B cell (primary cell): ENCODE measurements at regions not wholly inside any gene's neighbourhood (a gene's known extent, or its start where the extent isn't known, plus 50 kb on each side); places are given as distances from the start of the nearest gene placed in this dataset.

ENCODE experiments used
- CTCF ChIP-seq: fragments of 200-600 bp; IDR thresholded peaks from one replicate; pipeline ENCODE4 v1.8.0; 2022; ENCODE audit warnings: antibody characterized with exemption, mild to moderate bottlenecking
- EZH2 ChIP-seq: IDR thresholded peaks from 2 replicates; pipeline ENCODE4 v1.6.1; 2012; ENCODE audit warnings: borderline replicate concordance, low read depth, mild to moderate bottlenecking, moderate library complexity, low read length; ENCODE audit not compliant: insufficient read depth, poor library complexity, severe bottlenecking

GRCh38 chr14:26132061-26132645, 465.7 kb downstream of the NOVA1 start:
- no peak for TF ChIP-seq CTCF
- no peak for TF ChIP-seq EZH2
